Upper lobe of right lung (tissue), 1 donor: ENCODE measurements at regions not wholly inside any gene's neighbourhood (a gene's known extent, or its start where the extent isn't known, plus 50 kb on each side); places are given as distances from the start of the nearest gene placed in this dataset.

Source experiments
- ATAC-seq: fragments of 200-7000 bp; cut with Tn5 transposase; one replicate; pipeline ENCODE4 v1.9.1; 2020; ENCODE audit warnings: mild to moderate bottlenecking, moderate library complexity
- DNase-seq: peaks from one replicate; pipeline ENCODE4 v3.0.0-alpha.2; 2020
- H3K27ac ChIP-seq: fragments of 200-600 bp; one replicate; pipeline ENCODE4 v1.8.0; 2022
- H3K27me3 ChIP-seq: fragments of 200-600 bp; one replicate; pipeline ENCODE4 v1.8.0; 2022; ENCODE audit warnings: mild to moderate bottlenecking
- H3K36me3 ChIP-seq: fragments of 200-600 bp; one replicate; pipeline ENCODE4 v1.8.0; 2022
- H3K4me1 ChIP-seq: fragments of 200-600 bp; one replicate; pipeline ENCODE4 v1.8.0; 2022
- H3K4me3 ChIP-seq: fragments of 200-600 bp; one replicate; pipeline ENCODE4 v1.8.0; 2022; ENCODE audit warnings: mild to moderate bottlenecking
- H3K9me3 ChIP-seq: fragments of 200-600 bp; one replicate; pipeline ENCODE4 v1.8.0; 2022
- intact Hi-C: fragments of 100-400 bp; cut with DNase I; formaldehyde crosslinking; loops from one replicate; pipeline ENCODE4 v1.11.0; 2022
- TF ChIP-seq, protein P1 (sequence below): fragments of 200-600 bp; IDR thresholded peaks from one replicate; pipeline ENCODE4 v1.8.0; 2022; ENCODE audit warnings: antibody characterized with exemption
- donor health status: DM: no; HTN: yes; CAD: no; lungs with severe emphysema.

DNA sequence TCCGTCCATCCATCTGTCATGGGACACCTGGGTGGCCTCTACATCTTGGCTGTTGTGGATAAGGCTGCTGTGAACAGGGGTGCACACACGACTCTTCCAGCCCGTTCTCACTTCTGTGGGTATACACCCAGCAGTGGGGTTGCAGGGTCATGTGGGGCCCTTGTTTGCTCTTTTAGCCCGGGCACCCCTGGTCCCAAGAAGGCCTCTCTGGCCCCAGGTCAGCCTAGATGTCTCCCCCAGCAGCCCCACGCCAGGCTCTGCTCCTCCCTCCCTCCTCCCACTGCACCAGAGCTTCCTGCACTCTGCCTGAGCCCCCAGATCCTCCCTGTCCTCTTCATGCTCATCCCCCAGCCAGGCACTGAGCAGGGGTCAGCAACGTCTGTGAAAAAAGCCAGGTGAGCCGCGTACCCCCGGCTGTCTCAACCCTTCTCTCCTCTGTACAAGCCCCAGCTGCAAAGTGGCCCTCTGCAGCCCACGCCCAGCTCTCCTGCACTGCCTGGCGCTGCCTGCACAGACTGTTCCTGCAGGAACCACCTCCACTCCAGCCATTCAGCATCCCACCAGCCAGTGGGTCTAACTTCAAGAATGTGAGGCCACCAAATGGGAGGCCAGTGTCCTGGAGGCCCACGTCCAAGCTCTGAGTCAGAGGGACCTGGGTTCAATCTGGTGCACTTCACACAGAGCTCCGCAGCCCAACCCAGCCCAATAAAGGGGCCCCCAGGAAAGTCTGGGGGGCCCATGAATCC is 1508.9 kb downstream of the BRD1 start:
- DNase-seq: peak; percentile 52
- no peak for ATAC-seq
- intact Hi-C loops: no loop called here

DNA sequence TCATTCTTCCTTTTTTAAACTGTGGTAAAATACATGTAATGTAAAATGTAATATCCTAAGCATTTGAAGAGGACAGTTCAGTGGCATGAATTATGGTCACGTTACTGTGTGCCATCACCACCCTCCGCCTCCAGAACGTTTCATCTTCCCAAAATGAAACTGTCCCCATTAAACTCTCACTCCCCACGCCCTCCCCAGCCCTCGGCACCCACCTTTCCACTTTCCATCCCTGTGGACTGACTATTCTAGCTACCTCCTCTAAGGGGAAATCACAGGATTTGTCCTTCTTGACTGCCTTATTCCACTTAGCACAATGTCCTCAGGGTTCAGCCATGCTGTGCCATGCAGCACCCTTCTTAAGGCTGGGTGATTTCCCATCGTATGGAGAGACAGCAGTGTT is 1509.5 kb downstream of the BRD1 start:
- TF ChIP-seq, protein P1, sequence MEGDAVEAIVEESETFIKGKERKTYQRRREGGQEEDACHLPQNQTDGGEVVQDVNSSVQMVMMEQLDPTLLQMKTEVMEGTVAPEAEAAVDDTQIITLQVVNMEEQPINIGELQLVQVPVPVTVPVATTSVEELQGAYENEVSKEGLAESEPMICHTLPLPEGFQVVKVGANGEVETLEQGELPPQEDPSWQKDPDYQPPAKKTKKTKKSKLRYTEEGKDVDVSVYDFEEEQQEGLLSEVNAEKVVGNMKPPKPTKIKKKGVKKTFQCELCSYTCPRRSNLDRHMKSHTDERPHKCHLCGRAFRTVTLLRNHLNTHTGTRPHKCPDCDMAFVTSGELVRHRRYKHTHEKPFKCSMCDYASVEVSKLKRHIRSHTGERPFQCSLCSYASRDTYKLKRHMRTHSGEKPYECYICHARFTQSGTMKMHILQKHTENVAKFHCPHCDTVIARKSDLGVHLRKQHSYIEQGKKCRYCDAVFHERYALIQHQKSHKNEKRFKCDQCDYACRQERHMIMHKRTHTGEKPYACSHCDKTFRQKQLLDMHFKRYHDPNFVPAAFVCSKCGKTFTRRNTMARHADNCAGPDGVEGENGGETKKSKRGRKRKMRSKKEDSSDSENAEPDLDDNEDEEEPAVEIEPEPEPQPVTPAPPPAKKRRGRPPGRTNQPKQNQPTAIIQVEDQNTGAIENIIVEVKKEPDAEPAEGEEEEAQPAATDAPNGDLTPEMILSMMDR: no peak
- intact Hi-C loops: no loop called here
- H3K4me3 ChIP-seq: no peak overlapping the region
- H3K27ac ChIP-seq: no peak overlapping the region
- DNase-seq (no peak), ATAC-seq (no peak)
- H3K36me3 ChIP-seq: no peaks in the 10 kb centered on the region
- no peaks in the 10 kb centered on the region for H3K4me1 ChIP-seq
- no peaks in the 10 kb centered on the region for H3K9me3 ChIP-seq
- H3K27me3 ChIP-seq: no peaks in the 10 kb centered on the region

More for the DNA sequence above, 1508.9 kb downstream of the BRD1 start:
- TF ChIP-seq, protein P1: no peak
- Histone ChIP-seq H3K4me1 (no peaks in the 10 kb centered on the region), H3K27me3 (no peaks in the 10 kb centered on the region), H3K36me3 (no peaks in the 10 kb centered on the region), H3K4me3 (no peak overlapping the region), H3K9me3 (no peaks in the 10 kb centered on the region), H3K27ac (no peak overlapping the region)

GRCh38 chr22:48316257-48317250 is 1511.1 kb downstream of the BRD1 start:
- H3K4me3 ChIP-seq: no peak overlapping the region

DNA sequence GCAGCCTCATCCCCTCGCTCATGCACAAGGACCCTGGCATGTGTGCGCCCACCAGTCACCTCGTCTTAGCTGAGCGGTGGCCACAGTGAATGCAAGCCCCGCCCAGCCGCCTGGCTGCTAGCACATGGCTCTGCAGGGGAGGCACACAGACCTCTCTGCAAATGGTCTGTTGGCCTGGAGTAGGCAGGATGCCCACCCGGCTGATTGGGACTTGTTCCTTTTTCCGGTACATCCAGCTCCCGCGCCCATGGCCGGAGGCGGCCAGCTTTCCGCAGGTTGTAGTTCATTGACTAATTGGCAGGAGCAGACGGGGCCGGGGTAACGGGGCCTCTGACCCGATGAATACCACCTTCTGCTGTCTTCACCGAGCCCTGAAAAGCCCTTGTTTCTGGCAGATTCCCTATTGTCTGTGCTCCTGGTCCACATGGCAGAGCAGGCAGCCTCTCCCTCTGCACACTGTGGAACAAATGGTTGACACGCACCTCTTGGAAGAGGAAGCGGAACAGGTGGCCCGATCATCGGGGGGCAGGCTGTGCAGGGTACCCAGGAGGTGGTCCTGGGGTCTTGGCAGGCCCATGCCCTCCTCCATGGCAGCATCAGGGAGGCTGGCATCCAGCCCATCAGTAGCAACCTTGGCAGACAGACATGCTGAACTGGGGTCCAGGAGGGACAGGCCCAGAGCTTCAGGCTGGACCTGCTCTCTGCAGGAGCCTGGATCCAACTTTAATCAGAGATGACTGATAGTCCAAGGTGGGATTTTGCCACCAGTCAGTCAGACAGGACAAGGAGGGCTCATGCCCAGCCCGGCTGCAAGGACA is 1512.0 kb downstream of the BRD1 start:
- H3K9me3 ChIP-seq: no peaks in the 10 kb centered on the region
- TF ChIP-seq, protein P1: no peak
- H3K36me3 ChIP-seq: no peaks in the 10 kb centered on the region
- H3K27ac ChIP-seq: no peak overlapping the region
- intact Hi-C loops: no loop called here
- H3K4me3 ChIP-seq: no peak overlapping the region
- no peaks in the 10 kb centered on the region for H3K27me3 ChIP-seq
- peak; percentile 61 for DNase-seq
- ATAC-seq: no peak
- no peaks in the 10 kb centered on the region for H3K4me1 ChIP-seq

More at GRCh38 chr22:48316257-48317250, 1511.1 kb downstream of the BRD1 start:
- Histone ChIP-seq H3K9me3 (no peaks in the 10 kb centered on the region), H3K36me3 (no peaks in the 10 kb centered on the region), H3K27me3 (no peaks in the 10 kb centered on the region), H3K4me1 (no peaks in the 10 kb centered on the region), H3K27ac (no peak overlapping the region)
- no peak for DNase-seq
- ATAC-seq: no peak
- TF ChIP-seq, protein P1: no peak
- intact Hi-C loops: no loop called here

GRCh38 chr22:48314073-48314472 is 1513.6 kb downstream of the BRD1 start:
- no peaks in the 10 kb centered on the region for H3K4me1 ChIP-seq
- DNase-seq (no peak), ATAC-seq (no peak)
- H3K36me3 ChIP-seq: no peaks in the 10 kb centered on the region
- no peaks in the 10 kb centered on the region for H3K9me3 ChIP-seq
- intact Hi-C loops: no loop called here
- H3K4me3 ChIP-seq: no peak overlapping the region
- TF ChIP-seq, protein P1: no peak
- no peaks in the 10 kb centered on the region for H3K27me3 ChIP-seq
- H3K27ac ChIP-seq: no peak overlapping the region
